A673 (cell line): ENCODE measurements at regions not wholly inside any gene's neighbourhood (a gene's known extent, or its start where the extent isn't known, plus 50 kb on each side); places are given as distances from the start of the nearest gene placed in this dataset.
"Not testable (repeated sequence)": the region's sequence is repeated elsewhere in the genome, so short reads cannot be mapped to it uniquely, and the experiment has no call there.

Source experiments
- BruUV-seq: library from RNA; stranded (reverse); fragments of 400-500 nt; replicated peaks from 2 replicates; lab custom pipeline; 2021; lab: Mats Ljungman, UMichigan
- CTCF ChIA-PET: fragments of 300-600 bp; sonication (Branson Sonifier 250); formaldehyde crosslinking; loops from one replicate; lab custom pipeline; 2022; ENCODE audit warnings: antibody characterized with exemption; lab: Charles Lee
- POLR2A ChIA-PET: fragments of 300-600 bp; sonication (Branson Sonifier 250); formaldehyde crosslinking; loops from one replicate; lab custom pipeline; 2022; ENCODE audit warnings: antibody characterized with exemption; ENCODE audit not compliant: low non-redundant PET; lab: Charles Lee
- DNase-seq: peaks from one replicate; pipeline ENCODE4 v3.0.0-alpha.2; 2015; ENCODE audit warnings: low spot score
- H3K27ac ChIP-seq: fragments of 200-600 bp; sonication (generic); 2 replicates; pipeline ENCODE4 v1.5.1; 2016; ENCODE audit warnings: mixed run types, low read depth, mild to moderate bottlenecking, mixed read lengths, antibody characterized with exemption, low read length; ENCODE audit not compliant: poor library complexity, severe bottlenecking
- H3K27me3 ChIP-seq: fragments of 200-600 bp; sonication (generic); replicated peaks from 2 replicates; pipeline ENCODE4 v1.6.1; 2017; ENCODE audit warnings: mixed run types, low read depth, mild to moderate bottlenecking, mixed read lengths, antibody characterized with exemption, low read length; ENCODE audit not compliant: insufficient read depth, poor library complexity
- H3K36me3 ChIP-seq: fragments of 200-600 bp; sonication (generic); 2 replicates; pipeline ENCODE4 v1.6.1; 2016; ENCODE audit warnings: mixed run types, mild to moderate bottlenecking, mixed read lengths, antibody characterized with exemption, low read length; ENCODE audit not compliant: insufficient read depth, poor library complexity, severe bottlenecking
- H3K4me1 ChIP-seq: fragments of 200-600 bp; sonication (generic); 2 replicates; pipeline ENCODE4 v1.6.1; 2017; ENCODE audit warnings: mixed run types, mild to moderate bottlenecking, mixed read lengths, antibody characterized with exemption, low read length; ENCODE audit not compliant: insufficient read depth, poor library complexity, severe bottlenecking
- H3K4me3 ChIP-seq: fragments of 200-600 bp; sonication (generic); 2 replicates; pipeline ENCODE4 v1.5.1; 2016; ENCODE audit warnings: low read depth, mixed run types, mild to moderate bottlenecking, mixed read lengths, low read length; ENCODE audit not compliant: poor library complexity, severe bottlenecking
- H3K9me3 ChIP-seq: fragments of 200-600 bp; sonication (generic); 2 replicates; pipeline ENCODE4 v1.6.1; 2016; ENCODE audit warnings: mixed run types, low read depth, mild to moderate bottlenecking, mixed read lengths, antibody characterized with exemption, low read length; ENCODE audit not compliant: poor library complexity, severe bottlenecking
- CTCF ChIP-seq: fragments of 300-800, 200-600 bp; sonication (generic); conservative IDR thresholded peaks from 2 replicates; pipeline ENCODE4 v1.5.1; 2017; ENCODE audit warnings: low read depth, mild to moderate bottlenecking, antibody characterized with exemption, low read length, moderate library complexity, mixed read lengths
- EZH2 ChIP-seq: fragments of 200-600 bp; sonication (generic); IDR thresholded peaks from 2 replicates; pipeline ENCODE4 v1.6.1; 2017; ENCODE audit warnings: borderline replicate concordance, low read depth, mild to moderate bottlenecking, mixed read lengths, antibody characterized with exemption, low read length; ENCODE audit not compliant: poor library complexity, severe bottlenecking
- intact Hi-C: fragments of 100-400 bp; cut with micrococcal nuclease; formaldehyde crosslinking; loops from one replicate; pipeline ENCODE4 v1.10.0; 2022; ENCODE audit not compliant: unreplicated experiment

- H3K4me1 ChIP-seq: no peaks in the 10 kb centered on the region
- H3K27ac ChIP-seq: no peak overlapping the region
- ChIA-PET CTCF (no interaction called here), POLR2A (no interaction called here)
- no peaks in the 10 kb centered on the region for H3K9me3 ChIP-seq
- H3K4me3 ChIP-seq: no peak overlapping the region
- no peaks in the 10 kb centered on the region for H3K27me3 ChIP-seq
- intact Hi-C loops: no loop called here
- no peaks in the 10 kb centered on the region for H3K36me3 ChIP-seq
- no peak for TF ChIP-seq EZH2
- no peak for TF ChIP-seq CTCF
- BruUV-seq: no TSS peak
- no peak for DNase-seq
Measured at GRCh38 chr7:113606325-113606724, 312.5 kb downstream of the PPP1R3A start.

GRCh38 chr7:113600428-113600827 is 318.4 kb downstream of the PPP1R3A start:
- H3K9me3 ChIP-seq, H3K4me1 ChIP-seq, H3K36me3 ChIP-seq, H3K4me3 ChIP-seq, H3K27me3 ChIP-seq, BruUV-seq, CTCF ChIA-PET, POLR2A ChIA-PET, H3K27ac ChIP-seq, intact Hi-C loops, DNase-seq: not testable (repeated sequence)

- POLR2A ChIA-PET, intact Hi-C loops, H3K4me3 ChIP-seq, DNase-seq, H3K36me3 ChIP-seq, H3K4me1 ChIP-seq, BruUV-seq, H3K27ac ChIP-seq, H3K27me3 ChIP-seq, H3K9me3 ChIP-seq: not testable (repeated sequence)
- CTCF ChIA-PET: interaction anchor here (0.7 kb wide), 1 partner anchor 158 kb away, joined by 3 read pairs; no protein-coding TSS in a partner anchor
Measured at GRCh38 chr7:113593455-113593854, 325.4 kb downstream of the PPP1R3A start.

- intact Hi-C loops, H3K27ac ChIP-seq, H3K4me3 ChIP-seq, H3K4me1 ChIP-seq, POLR2A ChIA-PET, CTCF ChIA-PET, H3K27me3 ChIP-seq, DNase-seq, H3K9me3 ChIP-seq, BruUV-seq, H3K36me3 ChIP-seq: not testable (repeated sequence)
Measured at GRCh38 chr7:113592924-113593323, 325.9 kb downstream of the PPP1R3A start.

- no TSS peak for BruUV-seq
Measured at GRCh38 chr7:113582471-113582870, 336.3 kb downstream of the PPP1R3A start.

More at GRCh38 chr7:113582471-113582870, 336.3 kb downstream of the PPP1R3A start:
- CTCF ChIA-PET: no interaction called here
- Histone ChIP-seq H3K4me3 (no peak overlapping the region), H3K36me3 (no peaks in the 10 kb centered on the region), H3K27ac (no peak overlapping the region), H3K27me3 (no peaks in the 10 kb centered on the region), H3K4me1 (no peaks in the 10 kb centered on the region), H3K9me3 (no peaks in the 10 kb centered on the region)
- TF ChIP-seq EZH2 (no peak), CTCF (no peak)
- DNase-seq: no peak
- POLR2A ChIA-PET: no interaction called here
- intact Hi-C loops: no loop called here
